Psoas muscle (tissue), 7 donors: ENCODE measurements at regions not wholly inside any gene's neighbourhood (a gene's known extent, or its start where the extent isn't known, plus 50 kb on each side); places are given as distances from the start of the nearest gene placed in this dataset.
"Not testable (repeated sequence)": the region's sequence is repeated elsewhere in the genome, so short reads cannot be mapped to it uniquely, and the experiment has no call there.

Source experiments
- ATAC-seq, 4 donors: fragments of 200-7000 bp; cut with Tn5 transposase; one replicate each; pipeline ENCODE4 v1.9.1; 2020; ENCODE audit warnings: moderate library complexity in 3 of 4, mild to moderate bottlenecking in 2 of 4
- DNase-seq, 2 donors: peaks; one replicate each; pipeline ENCODE4 v3.0.0-alpha.2; 2020
- H3K27ac ChIP-seq: fragments of 200-600 bp; one replicate; pipeline ENCODE4 v1.8.0; 2022
- H3K27me3 ChIP-seq, 3 donors: fragments of 200-600 bp in 1 of 3; one replicate each; pipeline versions ENCODE4 v1.6.1 to v1.8.0; 2013 to 2022; ENCODE audit warnings: low read length in 2 of 3, mild to moderate bottlenecking in 2 of 3, moderate library complexity in 1 of 3; ENCODE audit not compliant: insufficient read depth in 3 of 3
- H3K36me3 ChIP-seq, 2 donors: fragments of 200-600 bp in 1 of 2; one replicate each; pipeline versions ENCODE4 v1.6.1 to v1.8.0; 2013 to 2022; ENCODE audit warnings: low read depth in 1 of 2, mild to moderate bottlenecking in 1 of 2, moderate library complexity in 1 of 2; ENCODE audit not compliant: insufficient read depth in 1 of 2
- H3K4me1 ChIP-seq: fragments of 200-600 bp; one replicate; pipeline ENCODE4 v1.8.0; 2022
- H3K4me3 ChIP-seq: fragments of 200-600 bp; one replicate; pipeline ENCODE4 v1.8.0; 2022; ENCODE audit warnings: mild to moderate bottlenecking
- H3K9me3 ChIP-seq: fragments of 200-600 bp; one replicate; pipeline ENCODE4 v1.8.0; 2022
- WGBS, 3 donors: extraction: QIAGEN DNeasy Blood & Tissue Kit; methylation state at CpG; one replicate each; pipeline versions ENCODE4 v1.1.6 to v1.1.7; 2013; 5-methylcytosine and 5-hydroxymethylcytosine counted together
- intact Hi-C, 2 donors: fragments of 100-400 bp; cut with DNase I; formaldehyde crosslinking; loops; one replicate each; pipeline versions ENCODE4 v1.11.0 to v1.14.2; 2022
- TF ChIP-seq, protein P1 (sequence below): fragments of 200-600 bp; IDR thresholded peaks from one replicate; pipeline ENCODE4 v1.8.0; 2022; ENCODE audit warnings: antibody characterized with exemption
- donor health status: healthy with polysubstance abuse.
- donor health status: DM: no; HTN: no; CAD: no; lungs with moderate emphysema.
- donor health status: Bipolar disorder and iron deficiency.
- donor health status: healthy.
- donor health status: DM: yes; HTN: yes; CAD: no.
- donor health status: DM: no; HTN: no; CAD: no.
- donor health status: DM: yes; HTN: yes; CAD: no.

DNA sequence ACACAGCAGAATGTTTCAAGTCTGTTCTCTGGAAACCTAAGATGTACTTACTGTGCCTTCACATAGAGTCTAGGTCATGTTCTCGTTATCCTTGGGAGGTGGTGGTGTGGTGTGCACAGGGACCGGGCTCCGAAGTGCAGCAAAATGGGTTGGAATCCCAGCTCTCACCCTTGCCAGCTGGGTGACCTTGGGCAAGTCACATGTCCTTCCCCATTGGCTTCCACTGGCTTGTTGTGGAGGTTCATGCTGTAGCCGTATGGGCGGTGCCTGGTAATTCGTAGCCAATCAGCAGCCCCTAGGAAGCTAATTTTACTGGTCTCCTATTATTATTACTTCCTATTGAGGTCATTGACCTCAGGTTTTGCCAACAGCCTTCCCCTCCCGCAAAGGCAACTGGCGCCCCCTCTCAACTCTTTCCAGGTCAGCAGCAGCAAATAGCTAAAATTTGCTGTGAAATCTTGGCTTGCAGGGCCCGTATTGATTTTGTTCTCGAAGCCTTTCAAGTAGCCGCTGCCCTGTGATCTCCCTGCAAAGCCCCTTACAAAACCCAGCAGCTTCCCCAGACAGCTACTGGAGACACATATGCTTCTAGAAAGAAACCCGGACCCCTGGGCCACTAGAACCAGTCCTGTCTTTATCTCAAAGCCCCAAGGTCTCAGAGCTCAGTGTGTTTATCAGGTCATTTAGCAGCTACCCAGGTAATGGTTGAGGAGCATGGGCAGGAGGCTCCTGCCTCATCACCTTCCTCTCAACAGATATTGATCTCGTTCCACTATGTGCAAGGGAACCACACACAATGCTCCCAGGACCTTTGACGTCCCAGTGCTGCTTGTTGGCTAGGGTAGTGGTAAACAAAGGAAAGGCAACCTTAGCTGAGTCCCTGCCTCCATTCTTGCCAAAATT, 66.5 kb upstream of the SLC1A4 start:
- intact Hi-C loops, result no loop called here
- no peak for DNase-seq
- TF ChIP-seq, protein P1, sequence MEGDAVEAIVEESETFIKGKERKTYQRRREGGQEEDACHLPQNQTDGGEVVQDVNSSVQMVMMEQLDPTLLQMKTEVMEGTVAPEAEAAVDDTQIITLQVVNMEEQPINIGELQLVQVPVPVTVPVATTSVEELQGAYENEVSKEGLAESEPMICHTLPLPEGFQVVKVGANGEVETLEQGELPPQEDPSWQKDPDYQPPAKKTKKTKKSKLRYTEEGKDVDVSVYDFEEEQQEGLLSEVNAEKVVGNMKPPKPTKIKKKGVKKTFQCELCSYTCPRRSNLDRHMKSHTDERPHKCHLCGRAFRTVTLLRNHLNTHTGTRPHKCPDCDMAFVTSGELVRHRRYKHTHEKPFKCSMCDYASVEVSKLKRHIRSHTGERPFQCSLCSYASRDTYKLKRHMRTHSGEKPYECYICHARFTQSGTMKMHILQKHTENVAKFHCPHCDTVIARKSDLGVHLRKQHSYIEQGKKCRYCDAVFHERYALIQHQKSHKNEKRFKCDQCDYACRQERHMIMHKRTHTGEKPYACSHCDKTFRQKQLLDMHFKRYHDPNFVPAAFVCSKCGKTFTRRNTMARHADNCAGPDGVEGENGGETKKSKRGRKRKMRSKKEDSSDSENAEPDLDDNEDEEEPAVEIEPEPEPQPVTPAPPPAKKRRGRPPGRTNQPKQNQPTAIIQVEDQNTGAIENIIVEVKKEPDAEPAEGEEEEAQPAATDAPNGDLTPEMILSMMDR, result no peak
- no peaks in the 10 kb centered on the region for H3K9me3 ChIP-seq
- H3K4me3 ChIP-seq, result no peak overlapping the region
- peaks cover 8% of the 10 kb centered on the region for H3K4me1 ChIP-seq
- 66 to 87% (median 71%) methylated on average over 14 of the region's 14 CpGs for WGBS, 3 donors
- no peaks in the 10 kb centered on the region for H3K27me3 ChIP-seq
- ATAC-seq, result no peak
- H3K27ac ChIP-seq, result no peak overlapping the region
- H3K36me3 ChIP-seq, result no peaks in the 10 kb centered on the region

- Histone ChIP-seq H3K4me3 (no peak overlapping the region), H3K27me3 (no peaks in the 10 kb centered on the region), H3K4me1 (peaks cover 8% of the 10 kb centered on the region), H3K9me3 (no peaks in the 10 kb centered on the region), H3K27ac (no peak overlapping the region), H3K36me3 (no peaks in the 10 kb centered on the region)
- WGBS, 3 donors, result 57 to 83% (median 66%) methylated on average over 2 of the region's 2 CpGs
- TF ChIP-seq, protein P1, result no peak
- DNase-seq (no peak), ATAC-seq (no peak)
- intact Hi-C loops, result no loop called here
Measured at GRCh38 chr2:64923385-64923710, 65.9 kb upstream of the SLC1A4 start.

- no peaks in the 10 kb centered on the region for H3K9me3 ChIP-seq
- H3K4me3 ChIP-seq, result no peak overlapping the region
- DNase-seq (no peak), ATAC-seq (peak in 1 of 4 donors; percentile 11)
- H3K36me3 ChIP-seq, result no peaks in the 10 kb centered on the region
- intact Hi-C loops, result no loop called here
- peaks cover 8% of the 10 kb centered on the region for H3K4me1 ChIP-seq
- TF ChIP-seq, protein P1, result no peak
- H3K27me3 ChIP-seq, result no peaks in the 10 kb centered on the region
- H3K27ac ChIP-seq, result no peak overlapping the region
- WGBS, 3 donors, result 88 to 97% (median 91%) methylated on average over 6 of the region's 6 CpGs
Measured at GRCh38 chr2:64924170-64924934, 64.8 kb upstream of the SLC1A4 start.

DNA sequence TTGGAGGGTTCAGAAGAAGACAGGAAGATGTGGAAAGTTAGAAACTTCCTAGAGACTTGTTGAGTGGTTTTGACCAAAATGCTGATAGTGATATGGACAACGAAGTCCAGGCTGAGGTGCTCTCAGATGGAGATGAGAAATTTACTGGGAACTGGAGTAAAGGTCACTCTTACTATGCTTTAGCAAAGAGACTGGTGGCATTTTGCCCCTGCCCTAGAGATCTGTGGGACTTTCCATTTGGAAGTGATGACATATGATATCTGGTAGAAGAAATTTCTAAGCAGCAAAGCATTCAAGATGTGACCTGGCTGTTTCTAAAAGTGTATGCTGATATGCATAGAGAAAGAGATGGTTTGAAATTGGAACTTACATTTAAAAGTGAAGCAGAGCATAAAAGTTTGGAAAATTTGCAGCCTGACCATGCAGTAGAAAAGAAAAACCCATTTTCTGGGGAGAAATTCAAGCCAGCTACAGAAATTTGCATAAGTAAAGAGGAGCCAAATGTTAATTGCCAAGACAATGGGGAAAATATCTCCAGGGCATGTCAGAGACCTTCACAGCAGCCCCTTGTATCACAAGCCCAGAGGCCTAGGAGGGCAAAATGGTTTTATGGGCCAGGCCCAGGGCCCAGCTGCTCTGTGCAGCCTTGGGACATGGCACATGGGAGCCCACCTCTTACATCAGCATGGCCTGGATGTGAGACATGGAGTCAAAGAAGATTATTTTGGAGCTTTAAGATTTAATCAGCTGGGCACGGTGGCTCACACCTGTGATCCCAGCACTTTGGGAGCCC, 63.1 kb upstream of the SLC1A4 start:
- H3K36me3 ChIP-seq, H3K4me3 ChIP-seq, DNase-seq, H3K4me1 ChIP-seq, H3K9me3 ChIP-seq, intact Hi-C loops, H3K27me3 ChIP-seq: not testable (repeated sequence)
- ATAC-seq, result peak; percentile 45 to 84 (median 82)
- 63 to 73% (median 68%) methylated on average over 2 of the region's 2 CpGs for WGBS, 3 donors
- H3K27ac ChIP-seq, result peak overlapping the region; percentile 66

DNA sequence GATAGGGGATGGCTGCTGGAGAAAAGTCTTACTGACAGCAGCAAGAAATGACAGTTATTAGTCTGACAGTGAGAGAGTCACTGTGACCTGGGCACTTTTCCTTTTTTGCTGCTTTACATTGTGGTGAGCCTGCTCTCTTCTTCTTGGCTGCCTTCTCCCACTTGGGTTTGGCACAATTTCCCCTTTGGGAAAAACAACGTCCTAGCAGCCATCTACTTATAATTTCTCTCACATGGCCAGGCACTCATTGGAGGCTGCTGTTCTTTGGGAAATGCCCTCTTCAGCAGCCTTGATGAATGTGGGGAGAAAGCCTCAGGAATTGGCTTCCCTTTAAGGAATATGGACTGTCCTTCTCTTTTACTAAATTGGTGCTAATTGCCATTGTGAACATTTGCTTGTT, 60.4 kb upstream of the SLC1A4 start:
- Histone ChIP-seq H3K4me1 (peaks cover 23% of the 10 kb centered on the region), H3K27me3 (no peaks in the 10 kb centered on the region), H3K4me3 (no peak overlapping the region), H3K36me3 (no peaks in the 10 kb centered on the region), H3K9me3 (no peaks in the 10 kb centered on the region), H3K27ac (no peak overlapping the region)
- DNase-seq, result no peak
- TF ChIP-seq, protein P1, result no peak
- intact Hi-C loops, result no loop called here
- WGBS, 3 donors, result 0 to 20% (median 8%) methylated on average over 1 of the region's 1 CpG
- ATAC-seq, result no peak
